LNCaP clone FGC (cell line): ENCODE measurements at regions not wholly inside any gene's neighbourhood (a gene's known extent, or its start where the extent isn't known, plus 50 kb on each side); places are given as distances from the start of the nearest gene placed in this dataset.
A peak's percentile ranks its signal among the peaks of the same experiment; 100 is the strongest.
"Not testable (repeated sequence)": the region's sequence is repeated elsewhere in the genome, so short reads cannot be mapped to it uniquely, and the experiment has no call there.

Experiments
- DNase-seq: peaks from one replicate; pipeline ENCODE4 v3.0.0-alpha.2; 2011; ENCODE audit warnings: low read depth
- H3K4me3 ChIP-seq: 2 replicates; pipeline ENCODE4 v1.5.1; 2011; ENCODE audit warnings: mild to moderate bottlenecking, low read depth, low read length, control low read depth
- CTCF ChIP-seq: IDR thresholded peaks from 2 replicates; pipeline ENCODE4 v1.5.1; 2012; ENCODE audit warnings: mild to moderate bottlenecking; ENCODE audit not compliant: control insufficient read depth, insufficient read depth; ENCODE audit errors: extremely low read depth

GRCh38 chr1:189253601-189254350, 1223.9 kb downstream of the BRINP3 start:
- TF ChIP-seq CTCF, result no peak
- DNase-seq, result no peak
- H3K4me3 ChIP-seq, result no peak overlapping the region

- DNase-seq, H3K4me3 ChIP-seq: not testable (repeated sequence)
Observed at GRCh38 chr1:189261128-189261527, 1216.5 kb downstream of the BRINP3 start.

DNA sequence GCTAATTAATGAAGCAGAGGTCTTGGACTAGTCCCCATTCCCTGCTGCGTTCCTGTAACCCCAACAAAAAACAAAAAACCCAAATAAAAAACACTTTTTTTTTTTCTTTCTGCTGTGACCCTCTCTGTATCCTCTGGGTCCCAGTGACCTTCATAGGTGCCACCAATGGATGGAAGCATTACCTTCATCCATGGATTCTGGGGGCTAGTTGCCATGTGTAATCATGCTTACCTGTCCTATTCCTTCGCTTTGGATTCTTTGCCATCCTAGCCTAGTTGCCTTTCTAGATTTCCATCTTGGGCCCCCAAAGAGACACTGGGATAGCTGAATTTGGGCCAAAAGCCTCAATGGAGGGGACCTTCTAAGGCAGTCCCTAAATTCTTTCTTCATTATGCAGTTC, 1208.7 kb downstream of the BRINP3 start:
- H3K4me3 ChIP-seq, result no peak overlapping the region
- peak; percentile 8 for DNase-seq
- TF ChIP-seq CTCF, result no peak

- DNase-seq, result no peak
- H3K4me3 ChIP-seq, result no peak overlapping the region
- TF ChIP-seq CTCF, result no peak
Observed at GRCh38 chr1:189274267-189274666, 1203.4 kb downstream of the BRINP3 start.

GRCh38 chr1:189275796-189276195, 1201.9 kb downstream of the BRINP3 start:
- no peak for DNase-seq
- no peak overlapping the region for H3K4me3 ChIP-seq
- no peak for TF ChIP-seq CTCF

DNA sequence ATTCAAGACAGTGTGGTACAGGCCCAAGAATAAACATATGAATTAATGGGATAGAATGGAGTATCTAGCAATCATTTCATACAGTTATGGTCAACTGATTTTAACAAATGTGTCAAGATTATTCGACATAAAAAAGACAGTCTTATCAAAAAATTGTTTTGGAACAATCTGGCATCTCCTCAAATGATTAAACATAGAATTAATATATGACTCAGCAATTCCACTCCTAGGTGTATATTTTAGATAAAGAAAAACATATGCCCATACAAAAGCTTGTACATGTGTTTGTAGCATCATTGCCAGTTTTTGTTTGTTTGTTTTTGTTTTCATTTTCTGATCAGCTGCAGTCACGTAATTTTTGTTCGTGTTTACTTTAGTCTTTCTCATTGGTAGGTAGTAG, 1188.3 kb downstream of the BRINP3 start:
- no peak overlapping the region for H3K4me3 ChIP-seq
- DNase-seq, result no peak
- no peak for TF ChIP-seq CTCF

GRCh38 chr1:189301235-189301634, 1176.4 kb downstream of the BRINP3 start:
- no peak for TF ChIP-seq CTCF
- no peak overlapping the region for H3K4me3 ChIP-seq
- DNase-seq, result no peak
